ENCODE measurements at regions not wholly inside any gene's neighbourhood (a gene's known extent, or its start where the extent isn't known, plus 50 kb on each side); places are given as distances from the start of the nearest gene placed in this dataset.

DNA sequence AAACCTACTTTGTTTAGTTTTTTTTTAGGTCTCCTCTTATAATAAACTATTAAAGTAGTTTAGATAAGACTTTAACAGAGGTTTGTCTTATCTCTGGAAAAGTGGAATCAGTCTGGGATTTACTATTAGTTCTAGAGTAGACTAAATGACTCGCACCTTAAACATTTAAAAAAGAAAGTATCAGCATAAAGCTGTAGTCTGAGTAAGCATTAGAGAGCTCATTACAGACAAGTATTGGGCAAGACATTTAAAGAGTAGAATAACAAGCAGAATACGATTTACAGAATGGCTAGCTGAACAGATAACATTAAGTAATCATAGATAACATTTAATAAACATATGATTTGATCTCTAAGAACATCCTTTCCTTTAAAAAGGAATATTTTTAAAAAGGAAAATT is 226.0 kb upstream of the DMAC1 start:
- H3K9me3 Mint-ChIP-seq: peaks cover 0 to 5% (median 3%) of the 10 kb centered on the region in 7 donors
- Histone ChIP-seq H3K36me3 (replicated peaks in 1 of 2; ENCODE audit: control insufficient read depth in 1 of 2, insufficient read depth in 2 of 2, low read length in 2 of 2) (no peaks in the 10 kb centered on the region), H3K79me2 (ENCODE audit: insufficient read depth, low read length) (no peaks in the 10 kb centered on the region), H3K27me3 (ENCODE audit: control insufficient read depth in 2 of 2, insufficient read depth in 2 of 2, low read length in 2 of 2) (no peaks in the 10 kb centered on the region), H3K9ac (ENCODE audit: insufficient read depth, low read length, poor library complexity, severe bottlenecking) (no peak overlapping the region), H3K27ac (ENCODE audit: low read depth in 1 of 2, low read length in 2 of 2) (no peak overlapping the region), H3K9me3 (replicated peaks in 1 of 2; ENCODE audit: control insufficient read depth in 1 of 2, insufficient read depth in 1 of 2, low read length in 2 of 2) (no peaks in the 10 kb centered on the region), H3K4me2 (replicated peaks; ENCODE audit: extremely low read depth, low read length, poor library complexity, severe bottlenecking) (no peak overlapping the region), H3K4me1 (ENCODE audit: control insufficient read depth in 1 of 2, insufficient read depth in 2 of 2, low read length in 2 of 2) (no peaks in the 10 kb centered on the region), H2AFZ (ENCODE audit: insufficient read depth, low read depth, low read length, poor library complexity, severe bottlenecking) (no peak overlapping the region), H3K4me3 (replicated peaks in 1 of 3; ENCODE audit: low read depth in 2 of 3, low read length in 3 of 3) (no peak overlapping the region), H4K20me1 (ENCODE audit: insufficient read depth, low read length) (no peaks in the 10 kb centered on the region)
- H3K4me3 Mint-ChIP-seq: no peak overlapping the region
- WGBS (ENCODE audit: insufficient coverage): no CpG with 5 or more reads among the region's 2 CpGs
- TF ChIP-seq, protein P1, sequence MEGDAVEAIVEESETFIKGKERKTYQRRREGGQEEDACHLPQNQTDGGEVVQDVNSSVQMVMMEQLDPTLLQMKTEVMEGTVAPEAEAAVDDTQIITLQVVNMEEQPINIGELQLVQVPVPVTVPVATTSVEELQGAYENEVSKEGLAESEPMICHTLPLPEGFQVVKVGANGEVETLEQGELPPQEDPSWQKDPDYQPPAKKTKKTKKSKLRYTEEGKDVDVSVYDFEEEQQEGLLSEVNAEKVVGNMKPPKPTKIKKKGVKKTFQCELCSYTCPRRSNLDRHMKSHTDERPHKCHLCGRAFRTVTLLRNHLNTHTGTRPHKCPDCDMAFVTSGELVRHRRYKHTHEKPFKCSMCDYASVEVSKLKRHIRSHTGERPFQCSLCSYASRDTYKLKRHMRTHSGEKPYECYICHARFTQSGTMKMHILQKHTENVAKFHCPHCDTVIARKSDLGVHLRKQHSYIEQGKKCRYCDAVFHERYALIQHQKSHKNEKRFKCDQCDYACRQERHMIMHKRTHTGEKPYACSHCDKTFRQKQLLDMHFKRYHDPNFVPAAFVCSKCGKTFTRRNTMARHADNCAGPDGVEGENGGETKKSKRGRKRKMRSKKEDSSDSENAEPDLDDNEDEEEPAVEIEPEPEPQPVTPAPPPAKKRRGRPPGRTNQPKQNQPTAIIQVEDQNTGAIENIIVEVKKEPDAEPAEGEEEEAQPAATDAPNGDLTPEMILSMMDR (IDR thresholded peaks at IDR 0.05): no peak
- H3K4me1 Mint-ChIP-seq: no peaks in the 10 kb centered on the region
- H3K36me3 Mint-ChIP-seq: no peaks in the 10 kb centered on the region
- intact Hi-C loops (cut with micrococcal nuclease): no loop called here
- peaks cover 0 to 4% (median 0%) of the 10 kb centered on the region in 3 donors for H3K27me3 Mint-ChIP-seq (ENCODE audit: low read depth in 3 of 3)
- no peak for DNase-seq
- H3K27ac Mint-ChIP-seq: no peak overlapping the region

- WGBS (ENCODE audit: insufficient coverage): 86% methylated on average over 1 of the region's 1 CpG
- H3K4me1 Mint-ChIP-seq: no peaks in the 10 kb centered on the region
- DNase-seq: no peak
Measured at GRCh38 chr9:8020186-8020585, 220.6 kb upstream of the DMAC1 start.

More at GRCh38 chr9:8020186-8020585, 220.6 kb upstream of the DMAC1 start:
- Histone ChIP-seq H3K4me2 (replicated peaks; ENCODE audit: extremely low read depth, low read length, poor library complexity, severe bottlenecking) (no peak overlapping the region), H3K9ac (ENCODE audit: insufficient read depth, low read length, poor library complexity, severe bottlenecking) (no peak overlapping the region), H3K9me3 (replicated peaks in 1 of 2; ENCODE audit: control insufficient read depth in 1 of 2, insufficient read depth in 1 of 2, low read length in 2 of 2) (no peaks in the 10 kb centered on the region), H3K4me1 (ENCODE audit: control insufficient read depth in 1 of 2, insufficient read depth in 2 of 2, low read length in 2 of 2) (no peaks in the 10 kb centered on the region), H3K36me3 (replicated peaks in 1 of 2; ENCODE audit: control insufficient read depth in 1 of 2, insufficient read depth in 2 of 2, low read length in 2 of 2) (no peaks in the 10 kb centered on the region), H3K79me2 (ENCODE audit: insufficient read depth, low read length) (no peaks in the 10 kb centered on the region), H3K27ac (ENCODE audit: low read depth in 1 of 2, low read length in 2 of 2) (no peak overlapping the region), H3K4me3 (replicated peaks in 1 of 3; ENCODE audit: low read depth in 2 of 3, low read length in 3 of 3) (no peak overlapping the region), H4K20me1 (ENCODE audit: insufficient read depth, low read length) (no peaks in the 10 kb centered on the region), H3K27me3 (ENCODE audit: control insufficient read depth in 2 of 2, insufficient read depth in 2 of 2, low read length in 2 of 2) (no peaks in the 10 kb centered on the region), H2AFZ (ENCODE audit: insufficient read depth, low read depth, low read length, poor library complexity, severe bottlenecking) (no peak overlapping the region)
- Mint-ChIP-seq H3K27me3 (ENCODE audit: low read depth in 3 of 3) (peaks cover 0 to 3% (median 0%) of the 10 kb centered on the region in 3 donors), H3K27ac (no peak overlapping the region), H3K36me3 (no peaks in the 10 kb centered on the region), H3K4me3 (no peak overlapping the region), H3K9me3 (peaks cover 0 to 6% (median 5%) of the 10 kb centered on the region in 7 donors)
- TF ChIP-seq, protein P1 (IDR thresholded peaks at IDR 0.05): no peak
- intact Hi-C loops (cut with micrococcal nuclease): no loop called here
